Liver (tissue), 7 donors: ENCODE measurements at regions not wholly inside any gene's neighbourhood (a gene's known extent, or its start where the extent isn't known, plus 50 kb on each side); places are given as distances from the start of the nearest gene placed in this dataset.

Source experiments
- DNase-seq: peaks from one replicate; pipeline ENCODE4 v3.0.0-alpha.2; 2017; ENCODE audit warnings: low spot score
- H3K27ac ChIP-seq, 2 donors: one replicate each; pipeline ENCODE4 v1.7.0; 2013; ENCODE audit warnings: inconsistent platforms in 2 of 2, low read length in 2 of 2, control low read depth in 1 of 2, low read depth in 1 of 2, mild to moderate bottlenecking in 1 of 2
- H3K27me3 ChIP-seq, 4 donors: one replicate each; pipeline versions ENCODE4 v1.6.1 to v1.7.0; 2013; ENCODE audit warnings: low read length in 3 of 4, inconsistent platforms in 1 of 4, mild to moderate bottlenecking in 1 of 4, moderate library complexity in 1 of 4; ENCODE audit not compliant: control insufficient read depth in 4 of 4, insufficient read depth in 4 of 4
- H3K36me3 ChIP-seq, 4 donors: one replicate each; pipeline versions ENCODE4 v1.6.1 to v1.7.0; 2013; ENCODE audit warnings: low read length in 3 of 4, mild to moderate bottlenecking in 3 of 4, low read depth in 1 of 4, moderate library complexity in 1 of 4; ENCODE audit not compliant: control insufficient read depth in 4 of 4, insufficient read depth in 3 of 4
- H3K4me1 ChIP-seq, 4 donors: one replicate each; pipeline versions ENCODE4 v1.6.1 to v1.7.0; 2013; ENCODE audit warnings: low read length in 3 of 4, mild to moderate bottlenecking in 3 of 4, moderate library complexity in 1 of 4; ENCODE audit not compliant: control insufficient read depth in 4 of 4, insufficient read depth in 4 of 4
- H3K4me3 ChIP-seq, 3 donors: one replicate each; pipeline versions ENCODE4 v1.6.1 to v1.7.0; 2013; ENCODE audit warnings: low read length in 3 of 3, control low read depth in 1 of 3, low read depth in 1 of 3, mild to moderate bottlenecking in 1 of 3
- H3K9ac ChIP-seq, 2 donors: one replicate each; pipeline ENCODE4 v1.7.0; 2013; ENCODE audit warnings: low read length in 2 of 2, mild to moderate bottlenecking in 2 of 2, moderate library complexity in 2 of 2, control low read depth in 1 of 2, low read depth in 1 of 2
- H3K9me3 ChIP-seq, 4 donors: one replicate each; pipeline versions ENCODE4 v1.6.1 to v1.7.0; 2013; ENCODE audit warnings: low read length in 3 of 4; ENCODE audit not compliant: control insufficient read depth in 4 of 4
- ATF3 ChIP-seq: IDR thresholded peaks from 2 replicates; pipeline ENCODE4 v1.6.1; 2016; ENCODE audit warnings: antibody characterized with exemption
- EGR1 ChIP-seq, 2 donors: IDR thresholded peaks; 2 replicates each; pipeline ENCODE4 v1.6.1; 2016 to 2018; ENCODE audit warnings: antibody characterized with exemption in 2 of 2, low read depth in 2 of 2
- FOXA1 ChIP-seq: IDR thresholded peaks from 2 replicates; pipeline ENCODE4 v1.6.1; 2016; ENCODE audit warnings: antibody characterized with exemption
- FOXA2 ChIP-seq: IDR thresholded peaks from 2 replicates; pipeline ENCODE4 v1.6.1; 2016; ENCODE audit warnings: antibody characterized with exemption
- GABPA ChIP-seq, 2 donors: IDR thresholded peaks in 1 of 2; conservative IDR thresholded peaks in 1 of 2; 2 replicates each; pipeline ENCODE4 v1.6.1; 2016; ENCODE audit warnings: antibody characterized with exemption in 2 of 2, mild to moderate bottlenecking in 1 of 2, moderate library complexity in 1 of 2
- HNF4A ChIP-seq, 2 donors: conservative IDR thresholded peaks; 2 replicates each; pipeline ENCODE4 v1.6.1; 2016; ENCODE audit warnings: antibody characterized with exemption in 2 of 2, mild to moderate bottlenecking in 2 of 2
- HNF4G ChIP-seq: IDR thresholded peaks from 2 replicates; pipeline ENCODE4 v1.6.1; 2016; ENCODE audit warnings: antibody characterized with exemption
- NR2F2 ChIP-seq: IDR thresholded peaks from 2 replicates; pipeline ENCODE4 v1.6.1; 2016; ENCODE audit warnings: antibody characterized with exemption
- RAD21 ChIP-seq, 2 donors: IDR thresholded peaks; 2 replicates each; pipeline ENCODE4 v1.6.1; 2016; ENCODE audit warnings: antibody characterized with exemption in 2 of 2, mild to moderate bottlenecking in 2 of 2
- RXRA ChIP-seq, 2 donors: IDR thresholded peaks; 2 replicates each; pipeline ENCODE4 v1.6.1; 2017 to 2018; ENCODE audit warnings: antibody characterized with exemption in 2 of 2, mild to moderate bottlenecking in 1 of 2
- WGBS: extraction: QIAGEN DNeasy Blood & Tissue Kit; methylation state at CpG from one replicate; pipeline ENCODE4 v1.1.7; 2013; 5-methylcytosine and 5-hydroxymethylcytosine counted together
- TF ChIP-seq, protein P1 (sequence below): IDR thresholded peaks from 2 replicates; pipeline ENCODE4 v1.6.1; 2016; ENCODE audit warnings: antibody characterized with exemption
- TF ChIP-seq, protein P2 (sequence below): IDR thresholded peaks from 2 replicates; pipeline ENCODE4 v1.6.1; 2016; ENCODE audit warnings: antibody characterized with exemption
- TF ChIP-seq, protein P3 (sequence below): IDR thresholded peaks from 2 replicates; pipeline ENCODE4 v1.6.1; 2016; ENCODE audit warnings: antibody characterized with exemption, mild to moderate bottlenecking
- donor health status: healthy.
- donor health status: healthy.
- donor health status: healthy.
- donor health status: healthy.

DNA sequence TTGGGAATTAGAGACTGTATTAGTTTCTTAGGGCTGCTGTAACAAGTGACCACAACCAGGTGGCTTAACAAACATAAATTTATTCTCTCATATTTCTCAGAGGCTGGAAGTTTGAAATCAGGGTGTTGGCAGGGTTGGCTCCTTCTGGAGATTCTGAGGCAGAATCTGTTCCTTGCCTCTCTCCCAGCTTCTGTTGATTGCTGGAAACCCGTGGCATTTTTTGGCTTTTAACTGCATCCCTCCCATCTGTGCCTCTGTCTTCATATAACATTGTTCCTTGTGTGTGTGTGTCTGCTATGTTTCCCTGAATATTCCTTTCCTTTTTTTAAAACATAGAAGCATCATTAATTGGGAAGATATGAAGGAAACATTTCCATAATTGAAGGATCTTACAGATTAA lies 448.1 kb upstream of the DCC start (continued):
- no peak for TF ChIP-seq FOXA1
- TF ChIP-seq RAD21 (IDR thresholded peaks at IDR 0.05) = no peak
- no peak for TF ChIP-seq RXRA (IDR thresholded peaks at IDR 0.05)
- no peak for TF ChIP-seq NR2F2
- TF ChIP-seq, protein P1, sequence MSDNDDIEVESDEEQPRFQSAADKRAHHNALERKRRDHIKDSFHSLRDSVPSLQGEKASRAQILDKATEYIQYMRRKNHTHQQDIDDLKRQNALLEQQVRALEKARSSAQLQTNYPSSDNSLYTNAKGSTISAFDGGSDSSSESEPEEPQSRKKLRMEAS = no peak
- TF ChIP-seq GABPA (IDR thresholded peaks at IDR 0.05 in 1 of 2, conservative IDR thresholded peaks at IDR 0.05 in 1 of 2) = no peak
- no peak for TF ChIP-seq HNF4A (conservative IDR thresholded peaks at IDR 0.05)

DNA sequence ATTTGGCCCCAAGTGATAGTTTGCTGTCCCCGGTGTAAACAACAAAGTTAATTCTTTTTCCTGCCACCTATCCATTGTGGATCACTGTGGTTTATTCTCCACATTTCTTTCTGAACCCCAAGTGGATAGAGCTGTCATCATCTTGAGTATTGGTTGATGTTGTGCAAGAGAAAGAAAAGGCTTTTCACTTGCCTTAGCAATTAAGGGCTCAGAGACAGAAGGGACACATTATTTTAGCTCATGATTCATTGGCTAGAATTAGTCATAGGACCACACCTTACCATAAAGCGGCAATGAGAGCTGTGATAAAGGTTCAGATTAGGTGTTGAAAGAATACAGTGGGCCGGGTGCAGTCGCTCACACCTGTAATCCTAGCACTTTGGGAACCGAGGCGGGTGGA lies 442.1 kb upstream of the DCC start:
- H3K36me3 ChIP-seq = no peaks in the 10 kb centered on the region
- H3K27ac ChIP-seq = no peak overlapping the region
- H3K9me3 ChIP-seq = no peaks in the 10 kb centered on the region
- no peak overlapping the region for H3K4me3 ChIP-seq
- H3K27me3 ChIP-seq = no peaks in the 10 kb centered on the region
- H3K4me1 ChIP-seq = no peaks in the 10 kb centered on the region
- WGBS = 88% methylated on average over 6 of the region's 6 CpGs
- TF ChIP-seq, protein P2, sequence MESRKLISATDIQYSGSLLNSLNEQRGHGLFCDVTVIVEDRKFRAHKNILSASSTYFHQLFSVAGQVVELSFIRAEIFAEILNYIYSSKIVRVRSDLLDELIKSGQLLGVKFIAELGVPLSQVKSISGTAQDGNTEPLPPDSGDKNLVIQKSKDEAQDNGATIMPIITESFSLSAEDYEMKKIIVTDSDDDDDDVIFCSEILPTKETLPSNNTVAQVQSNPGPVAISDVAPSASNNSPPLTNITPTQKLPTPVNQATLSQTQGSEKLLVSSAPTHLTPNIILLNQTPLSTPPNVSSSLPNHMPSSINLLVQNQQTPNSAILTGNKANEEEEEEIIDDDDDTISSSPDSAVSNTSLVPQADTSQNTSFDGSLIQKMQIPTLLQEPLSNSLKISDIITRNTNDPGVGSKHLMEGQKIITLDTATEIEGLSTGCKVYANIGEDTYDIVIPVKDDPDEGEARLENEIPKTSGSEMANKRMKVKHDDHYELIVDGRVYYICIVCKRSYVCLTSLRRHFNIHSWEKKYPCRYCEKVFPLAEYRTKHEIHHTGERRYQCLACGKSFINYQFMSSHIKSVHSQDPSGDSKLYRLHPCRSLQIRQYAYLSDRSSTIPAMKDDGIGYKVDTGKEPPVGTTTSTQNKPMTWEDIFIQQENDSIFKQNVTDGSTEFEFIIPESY = no peak
- TF ChIP-seq FOXA2 = no peak
- TF ChIP-seq NR2F2 = no peak
- no peak for TF ChIP-seq GABPA (IDR thresholded peaks at IDR 0.05 in 1 of 2, conservative IDR thresholded peaks at IDR 0.05 in 1 of 2)
- no peak for TF ChIP-seq HNF4A (conservative IDR thresholded peaks at IDR 0.05)
- TF ChIP-seq, protein P1 = no peak
- TF ChIP-seq, protein P3, sequence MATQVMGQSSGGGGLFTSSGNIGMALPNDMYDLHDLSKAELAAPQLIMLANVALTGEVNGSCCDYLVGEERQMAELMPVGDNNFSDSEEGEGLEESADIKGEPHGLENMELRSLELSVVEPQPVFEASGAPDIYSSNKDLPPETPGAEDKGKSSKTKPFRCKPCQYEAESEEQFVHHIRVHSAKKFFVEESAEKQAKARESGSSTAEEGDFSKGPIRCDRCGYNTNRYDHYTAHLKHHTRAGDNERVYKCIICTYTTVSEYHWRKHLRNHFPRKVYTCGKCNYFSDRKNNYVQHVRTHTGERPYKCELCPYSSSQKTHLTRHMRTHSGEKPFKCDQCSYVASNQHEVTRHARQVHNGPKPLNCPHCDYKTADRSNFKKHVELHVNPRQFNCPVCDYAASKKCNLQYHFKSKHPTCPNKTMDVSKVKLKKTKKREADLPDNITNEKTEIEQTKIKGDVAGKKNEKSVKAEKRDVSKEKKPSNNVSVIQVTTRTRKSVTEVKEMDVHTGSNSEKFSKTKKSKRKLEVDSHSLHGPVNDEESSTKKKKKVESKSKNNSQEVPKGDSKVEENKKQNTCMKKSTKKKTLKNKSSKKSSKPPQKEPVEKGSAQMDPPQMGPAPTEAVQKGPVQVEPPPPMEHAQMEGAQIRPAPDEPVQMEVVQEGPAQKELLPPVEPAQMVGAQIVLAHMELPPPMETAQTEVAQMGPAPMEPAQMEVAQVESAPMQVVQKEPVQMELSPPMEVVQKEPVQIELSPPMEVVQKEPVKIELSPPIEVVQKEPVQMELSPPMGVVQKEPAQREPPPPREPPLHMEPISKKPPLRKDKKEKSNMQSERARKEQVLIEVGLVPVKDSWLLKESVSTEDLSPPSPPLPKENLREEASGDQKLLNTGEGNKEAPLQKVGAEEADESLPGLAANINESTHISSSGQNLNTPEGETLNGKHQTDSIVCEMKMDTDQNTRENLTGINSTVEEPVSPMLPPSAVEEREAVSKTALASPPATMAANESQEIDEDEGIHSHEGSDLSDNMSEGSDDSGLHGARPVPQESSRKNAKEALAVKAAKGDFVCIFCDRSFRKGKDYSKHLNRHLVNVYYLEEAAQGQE = no peak
- no peak for TF ChIP-seq HNF4G
- no peak for TF ChIP-seq RXRA (IDR thresholded peaks at IDR 0.05)
- no peak for TF ChIP-seq EGR1 (IDR thresholded peaks at IDR 0.05; ENCODE audit: low read depth in 2 of 2)
- TF ChIP-seq ATF3 = no peak
- H3K9ac ChIP-seq = no peak overlapping the region
- no peak for DNase-seq
